ENCODE measurements at regions not wholly inside any gene's neighbourhood (a gene's known extent, or its start where the extent isn't known, plus 50 kb on each side); places are given as distances from the start of the nearest gene placed in this dataset.

DNA sequence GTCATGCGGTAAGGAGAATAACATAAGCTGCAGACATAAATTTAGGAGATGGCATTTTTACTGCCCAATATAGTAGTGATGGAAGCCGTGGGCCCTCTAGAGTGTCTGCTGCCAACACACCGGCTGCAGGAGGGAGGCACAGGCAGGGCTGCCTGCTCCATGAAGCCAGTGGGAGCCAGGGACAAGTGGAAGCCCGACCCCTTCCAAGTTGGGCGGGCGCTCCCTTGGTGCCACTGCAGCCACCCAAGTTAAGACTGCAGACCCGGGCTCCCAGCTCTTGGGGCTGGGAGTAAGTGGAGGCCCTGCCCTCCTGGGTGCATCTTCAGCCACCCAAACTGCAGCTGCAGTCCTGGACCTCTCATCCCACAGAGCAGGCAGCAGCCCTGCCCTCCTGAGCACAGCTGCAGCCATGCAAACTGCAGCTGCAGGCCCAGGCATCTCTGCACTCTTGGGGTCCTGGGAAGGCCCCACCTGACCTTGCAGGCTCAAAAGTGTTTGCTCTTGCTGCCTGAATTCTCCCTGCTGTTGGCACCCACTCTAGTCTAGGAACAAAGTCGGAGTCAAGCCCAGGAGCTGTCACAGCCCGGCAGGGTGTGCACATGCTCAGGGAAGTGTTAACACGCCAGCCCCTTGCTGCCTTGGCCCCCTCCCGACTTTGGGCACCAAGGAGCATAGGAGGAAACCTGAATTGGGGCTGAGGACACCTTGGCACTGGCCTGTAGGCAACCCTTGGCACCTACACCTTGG lies 437.2 kb upstream of the PRMT6 start:
- TF ChIP-seq POLR2A (IDR thresholded peaks at IDR 0.05) (no peak), POLR2AphosphoS5 (IDR thresholded peaks at IDR 0.05) (no peak)
- TF ChIP-seq, protein P1, sequence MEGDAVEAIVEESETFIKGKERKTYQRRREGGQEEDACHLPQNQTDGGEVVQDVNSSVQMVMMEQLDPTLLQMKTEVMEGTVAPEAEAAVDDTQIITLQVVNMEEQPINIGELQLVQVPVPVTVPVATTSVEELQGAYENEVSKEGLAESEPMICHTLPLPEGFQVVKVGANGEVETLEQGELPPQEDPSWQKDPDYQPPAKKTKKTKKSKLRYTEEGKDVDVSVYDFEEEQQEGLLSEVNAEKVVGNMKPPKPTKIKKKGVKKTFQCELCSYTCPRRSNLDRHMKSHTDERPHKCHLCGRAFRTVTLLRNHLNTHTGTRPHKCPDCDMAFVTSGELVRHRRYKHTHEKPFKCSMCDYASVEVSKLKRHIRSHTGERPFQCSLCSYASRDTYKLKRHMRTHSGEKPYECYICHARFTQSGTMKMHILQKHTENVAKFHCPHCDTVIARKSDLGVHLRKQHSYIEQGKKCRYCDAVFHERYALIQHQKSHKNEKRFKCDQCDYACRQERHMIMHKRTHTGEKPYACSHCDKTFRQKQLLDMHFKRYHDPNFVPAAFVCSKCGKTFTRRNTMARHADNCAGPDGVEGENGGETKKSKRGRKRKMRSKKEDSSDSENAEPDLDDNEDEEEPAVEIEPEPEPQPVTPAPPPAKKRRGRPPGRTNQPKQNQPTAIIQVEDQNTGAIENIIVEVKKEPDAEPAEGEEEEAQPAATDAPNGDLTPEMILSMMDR (IDR thresholded peaks at IDR 0.05) = no peak
